Bronchial epithelial cell (primary cell): ENCODE measurements at regions not wholly inside any gene's neighbourhood (a gene's known extent, or its start where the extent isn't known, plus 50 kb on each side); places are given as distances from the start of the nearest gene placed in this dataset.

Experiments
- DNase-seq: peaks from one replicate; pipeline ENCODE4 v3.0.0-alpha.2; 2010; ENCODE audit warnings: low read depth
- FAIRE-seq: peaks from 2 replicates; lab custom pipeline; 2011; peaks lifted over from hg19 to GRCh38; lab: Jason Lieb, UNC
- H3K27me3 ChIP-seq: 2 replicates; pipeline ENCODE4 v1.5.1; 2011; ENCODE audit warnings: low read length; ENCODE audit not compliant: control insufficient read depth, insufficient read depth
- H3K36me3 ChIP-seq: 2 replicates; pipeline ENCODE4 v1.5.1; 2011; ENCODE audit warnings: low read length; ENCODE audit not compliant: control insufficient read depth, insufficient read depth
- H3K4me3 ChIP-seq: 2 replicates; pipeline ENCODE4 v1.5.1; 2011; ENCODE audit warnings: mild to moderate bottlenecking, low read depth, low read length, control low read depth
- TF ChIP-seq, protein P1 (sequence below): IDR thresholded peaks from 2 replicates; pipeline ENCODE4 v1.5.1; 2011; ENCODE audit warnings: mild to moderate bottlenecking, moderate library complexity, low read length, control low read depth, inconsistent platforms; ENCODE audit not compliant: insufficient read depth, severe bottlenecking

DNA sequence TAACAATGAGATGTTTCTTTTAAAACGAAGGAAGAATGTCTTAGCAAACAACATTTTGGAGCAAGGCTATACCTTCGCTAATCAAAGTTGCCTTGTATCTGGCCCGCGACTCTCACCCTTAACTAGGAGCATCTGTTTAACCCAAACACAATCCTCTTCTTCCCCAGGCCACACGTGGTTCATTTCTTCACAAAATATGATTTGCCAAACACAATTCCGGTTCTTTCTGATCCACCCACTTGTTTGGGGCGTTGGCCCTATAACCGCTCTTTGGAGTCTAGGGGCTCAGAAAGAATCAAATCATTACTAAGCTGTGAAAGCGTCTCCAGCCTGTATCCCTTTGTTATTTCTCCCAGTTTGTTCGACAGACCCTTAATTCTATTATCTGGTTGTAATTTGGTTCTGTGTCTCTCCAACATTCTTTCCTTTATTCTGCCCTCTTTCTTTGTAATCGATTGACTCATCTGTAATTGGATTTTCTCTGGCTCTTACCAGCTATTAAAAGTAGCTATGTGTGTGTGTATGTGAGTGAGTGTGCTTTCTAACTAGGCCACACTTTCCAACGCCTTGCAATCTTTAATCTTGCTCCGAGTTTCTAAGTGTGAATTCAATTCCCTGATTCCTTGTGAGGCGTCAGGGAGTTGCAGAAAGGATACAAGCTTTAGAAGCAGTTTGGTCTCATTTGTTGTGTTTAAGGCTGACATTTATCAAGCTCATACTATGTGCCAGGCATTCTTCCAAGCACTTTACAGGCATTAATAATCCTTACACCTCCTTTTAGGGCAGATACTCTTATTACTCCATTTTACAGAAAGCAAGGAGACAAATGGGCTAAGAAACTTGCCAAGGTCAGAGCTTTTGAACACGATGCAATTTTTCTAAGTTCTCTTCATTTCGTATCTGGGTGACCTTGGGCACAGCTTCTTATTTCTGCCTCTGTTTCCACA is 138.6 kb upstream of the CPEB2 start:
- H3K27me3 ChIP-seq: no peaks in the 10 kb centered on the region
- H3K36me3 ChIP-seq: no peaks in the 10 kb centered on the region
- FAIRE-seq: no peak
- TF ChIP-seq, protein P1, sequence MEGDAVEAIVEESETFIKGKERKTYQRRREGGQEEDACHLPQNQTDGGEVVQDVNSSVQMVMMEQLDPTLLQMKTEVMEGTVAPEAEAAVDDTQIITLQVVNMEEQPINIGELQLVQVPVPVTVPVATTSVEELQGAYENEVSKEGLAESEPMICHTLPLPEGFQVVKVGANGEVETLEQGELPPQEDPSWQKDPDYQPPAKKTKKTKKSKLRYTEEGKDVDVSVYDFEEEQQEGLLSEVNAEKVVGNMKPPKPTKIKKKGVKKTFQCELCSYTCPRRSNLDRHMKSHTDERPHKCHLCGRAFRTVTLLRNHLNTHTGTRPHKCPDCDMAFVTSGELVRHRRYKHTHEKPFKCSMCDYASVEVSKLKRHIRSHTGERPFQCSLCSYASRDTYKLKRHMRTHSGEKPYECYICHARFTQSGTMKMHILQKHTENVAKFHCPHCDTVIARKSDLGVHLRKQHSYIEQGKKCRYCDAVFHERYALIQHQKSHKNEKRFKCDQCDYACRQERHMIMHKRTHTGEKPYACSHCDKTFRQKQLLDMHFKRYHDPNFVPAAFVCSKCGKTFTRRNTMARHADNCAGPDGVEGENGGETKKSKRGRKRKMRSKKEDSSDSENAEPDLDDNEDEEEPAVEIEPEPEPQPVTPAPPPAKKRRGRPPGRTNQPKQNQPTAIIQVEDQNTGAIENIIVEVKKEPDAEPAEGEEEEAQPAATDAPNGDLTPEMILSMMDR: no peak
- H3K4me3 ChIP-seq: no peak overlapping the region
- no peak for DNase-seq

- Histone ChIP-seq H3K27me3 (no peaks in the 10 kb centered on the region), H3K36me3 (no peaks in the 10 kb centered on the region), H3K4me3 (no peak overlapping the region)
- TF ChIP-seq, protein P1: no peak
- no peak for FAIRE-seq
- DNase-seq: no peak
Observed at GRCh38 chr4:14864365-14865030, 137.8 kb upstream of the CPEB2 start.

GRCh38 chr4:14865031-14865366 is 137.3 kb upstream of the CPEB2 start:
- no peaks in the 10 kb centered on the region for H3K36me3 ChIP-seq
- H3K4me3 ChIP-seq: no peak overlapping the region
- DNase-seq (no peak), FAIRE-seq (no peak)
- no peaks in the 10 kb centered on the region for H3K27me3 ChIP-seq
- TF ChIP-seq, protein P1: no peak

DNA sequence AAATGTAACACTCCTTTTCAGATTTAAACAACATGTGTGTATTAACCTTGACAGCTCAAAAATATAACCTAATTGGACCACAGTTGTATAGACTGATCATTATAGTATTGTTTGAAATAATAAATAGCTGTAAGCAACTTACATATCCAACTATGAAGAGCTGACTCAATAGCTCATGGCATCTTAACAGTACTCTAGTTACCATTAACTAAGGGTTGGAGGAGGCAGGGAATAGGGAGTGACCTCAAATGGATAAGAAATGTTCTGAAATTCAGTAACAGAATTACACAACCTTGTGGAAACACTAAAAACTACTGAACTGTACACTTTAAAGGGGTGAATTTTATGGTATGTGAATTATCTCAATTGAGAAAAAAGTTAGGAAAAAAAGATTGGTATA is 136.5 kb upstream of the CPEB2 start:
- TF ChIP-seq, protein P1: no peak
- Histone ChIP-seq H3K36me3 (no peaks in the 10 kb centered on the region), H3K4me3 (no peak overlapping the region), H3K27me3 (no peaks in the 10 kb centered on the region)
- FAIRE-seq (no peak), DNase-seq (no peak)

GRCh38 chr4:14867847-14868246 is 134.4 kb upstream of the CPEB2 start:
- TF ChIP-seq, protein P1: no peak
- H3K36me3 ChIP-seq: no peaks in the 10 kb centered on the region
- no peak for FAIRE-seq
- H3K27me3 ChIP-seq: no peaks in the 10 kb centered on the region
- no peak overlapping the region for H3K4me3 ChIP-seq
- DNase-seq: no peak
